22Rv1 (cell line): ENCODE measurements at regions not wholly inside any gene's neighbourhood (a gene's known extent, or its start where the extent isn't known, plus 50 kb on each side); places are given as distances from the start of the nearest gene placed in this dataset.

Source experiments
- ZFX ChIP-seq: fragments of 450-650 bp; IDR thresholded peaks from 2 replicates; pipeline ENCODE4 v1.6.1; 2017; ENCODE audit warnings: antibody characterized with exemption, borderline replicate concordance
- TF ChIP-seq, protein P1 (sequence below): fragments of 450-650 bp; IDR thresholded peaks from 2 replicates; pipeline ENCODE4 v1.5.1; 2017; ENCODE audit warnings: mild to moderate bottlenecking

DNA sequence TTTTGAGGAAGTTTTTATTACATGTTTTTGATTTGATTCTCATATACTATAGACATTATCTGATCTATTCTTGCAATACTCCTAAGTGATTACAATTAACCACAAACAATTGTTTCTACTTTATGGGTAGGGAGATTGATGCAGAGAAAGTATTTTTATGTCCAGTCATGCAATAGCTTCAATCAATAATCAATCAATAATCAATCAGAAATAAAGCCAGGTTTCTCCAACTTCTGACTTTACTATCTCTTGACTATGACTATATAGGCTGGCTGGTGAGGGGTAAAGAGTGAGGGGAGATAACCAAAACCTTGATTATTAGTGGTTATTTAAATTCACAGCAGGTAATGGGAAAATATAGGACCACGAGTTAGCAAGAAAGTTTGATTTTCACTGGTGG, 85.9 kb downstream of the HPGD start:
- TF ChIP-seq, protein P1, sequence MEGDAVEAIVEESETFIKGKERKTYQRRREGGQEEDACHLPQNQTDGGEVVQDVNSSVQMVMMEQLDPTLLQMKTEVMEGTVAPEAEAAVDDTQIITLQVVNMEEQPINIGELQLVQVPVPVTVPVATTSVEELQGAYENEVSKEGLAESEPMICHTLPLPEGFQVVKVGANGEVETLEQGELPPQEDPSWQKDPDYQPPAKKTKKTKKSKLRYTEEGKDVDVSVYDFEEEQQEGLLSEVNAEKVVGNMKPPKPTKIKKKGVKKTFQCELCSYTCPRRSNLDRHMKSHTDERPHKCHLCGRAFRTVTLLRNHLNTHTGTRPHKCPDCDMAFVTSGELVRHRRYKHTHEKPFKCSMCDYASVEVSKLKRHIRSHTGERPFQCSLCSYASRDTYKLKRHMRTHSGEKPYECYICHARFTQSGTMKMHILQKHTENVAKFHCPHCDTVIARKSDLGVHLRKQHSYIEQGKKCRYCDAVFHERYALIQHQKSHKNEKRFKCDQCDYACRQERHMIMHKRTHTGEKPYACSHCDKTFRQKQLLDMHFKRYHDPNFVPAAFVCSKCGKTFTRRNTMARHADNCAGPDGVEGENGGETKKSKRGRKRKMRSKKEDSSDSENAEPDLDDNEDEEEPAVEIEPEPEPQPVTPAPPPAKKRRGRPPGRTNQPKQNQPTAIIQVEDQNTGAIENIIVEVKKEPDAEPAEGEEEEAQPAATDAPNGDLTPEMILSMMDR = no peak
- no peak for TF ChIP-seq ZFX
